ENCODE measurements at regions not wholly inside any gene's neighbourhood (a gene's known extent, or its start where the extent isn't known, plus 50 kb on each side); places are given as distances from the start of the nearest gene placed in this dataset.

DNA sequence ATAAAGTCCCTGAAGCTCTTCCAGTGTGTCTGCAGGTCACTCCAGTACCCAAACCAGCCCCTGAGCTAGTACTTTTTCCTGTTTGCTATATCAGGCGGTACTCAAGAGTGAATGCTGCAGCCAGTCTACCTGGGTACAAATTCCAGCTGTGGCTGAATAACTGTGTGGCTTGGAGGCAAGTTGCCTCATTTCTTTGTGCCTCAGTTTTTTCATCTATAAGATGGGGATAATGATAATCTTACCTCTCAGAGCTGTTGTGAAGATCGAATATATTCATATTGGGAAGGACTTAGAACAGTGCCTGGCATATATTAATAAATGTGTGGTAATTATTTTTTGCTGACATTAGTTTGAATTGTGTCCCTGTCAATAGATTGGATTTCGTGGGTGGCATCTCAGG, 191.2 kb downstream of the WDR11 start:
- H3K27ac ChIP-seq (ENCODE audit: control insufficient read depth, insufficient read depth, low read length): no peak overlapping the region
- no peak overlapping the region for H3K4me3 ChIP-seq (ENCODE audit: control insufficient read depth in 2 of 3, extremely low read depth in 1 of 3, insufficient read depth in 2 of 3, low read depth in 1 of 3, low read length in 3 of 3)
- no peaks in the 10 kb centered on the region for H3K9me1 ChIP-seq (ENCODE audit: control insufficient read depth, extremely low read depth, insufficient read depth, low read length)
- no peak overlapping the region for H3K9ac ChIP-seq (ENCODE audit: control insufficient read depth, extremely low read depth, insufficient read depth, low read length)
- no peaks in the 10 kb centered on the region for H3K4me1 ChIP-seq (ENCODE audit: control insufficient read depth, extremely low read depth, insufficient read depth, low read length)
- no peaks in the 10 kb centered on the region for H4K20me1 ChIP-seq (ENCODE audit: control insufficient read depth, extremely low read depth, insufficient read depth, low read length)
- TF ChIP-seq EZH2 (IDR thresholded peaks at IDR 0.05; ENCODE audit: low read length): no peak
- TF ChIP-seq, protein P1, sequence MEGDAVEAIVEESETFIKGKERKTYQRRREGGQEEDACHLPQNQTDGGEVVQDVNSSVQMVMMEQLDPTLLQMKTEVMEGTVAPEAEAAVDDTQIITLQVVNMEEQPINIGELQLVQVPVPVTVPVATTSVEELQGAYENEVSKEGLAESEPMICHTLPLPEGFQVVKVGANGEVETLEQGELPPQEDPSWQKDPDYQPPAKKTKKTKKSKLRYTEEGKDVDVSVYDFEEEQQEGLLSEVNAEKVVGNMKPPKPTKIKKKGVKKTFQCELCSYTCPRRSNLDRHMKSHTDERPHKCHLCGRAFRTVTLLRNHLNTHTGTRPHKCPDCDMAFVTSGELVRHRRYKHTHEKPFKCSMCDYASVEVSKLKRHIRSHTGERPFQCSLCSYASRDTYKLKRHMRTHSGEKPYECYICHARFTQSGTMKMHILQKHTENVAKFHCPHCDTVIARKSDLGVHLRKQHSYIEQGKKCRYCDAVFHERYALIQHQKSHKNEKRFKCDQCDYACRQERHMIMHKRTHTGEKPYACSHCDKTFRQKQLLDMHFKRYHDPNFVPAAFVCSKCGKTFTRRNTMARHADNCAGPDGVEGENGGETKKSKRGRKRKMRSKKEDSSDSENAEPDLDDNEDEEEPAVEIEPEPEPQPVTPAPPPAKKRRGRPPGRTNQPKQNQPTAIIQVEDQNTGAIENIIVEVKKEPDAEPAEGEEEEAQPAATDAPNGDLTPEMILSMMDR (optimal IDR thresholded peaks at IDR 0.05 in 1 of 3, IDR thresholded peaks at IDR 0.05 in 1 of 3, conservative IDR thresholded peaks at IDR 0.05 in 1 of 3; ENCODE audit: extremely low read depth in 1 of 3, insufficient read depth in 2 of 3, low read length in 3 of 3): no peak
- dilution Hi-C loops (cut with MboI; ENCODE audit: extremely low pct_ligation_motif_present, low sequenced_read_pairs): no loop called here
- DNase-seq (ENCODE audit: low read depth, low spot score): no peak
- H3K36me3 ChIP-seq (ENCODE audit: control insufficient read depth in 2 of 2, extremely low read depth in 1 of 2, insufficient read depth in 2 of 2, low read length in 2 of 2): no peaks in the 10 kb centered on the region
- FAIRE-seq: no peak
- H3K4me2 ChIP-seq (ENCODE audit: control insufficient read depth, extremely low read depth, insufficient read depth, low read depth, low read length): no peak overlapping the region
- no peak overlapping the region for H2AFZ ChIP-seq (ENCODE audit: control insufficient read depth, low read length)
- no peaks in the 10 kb centered on the region for H3K79me2 ChIP-seq (ENCODE audit: control insufficient read depth, insufficient read depth, low read length)
- H3K27me3 ChIP-seq (ENCODE audit: control insufficient read depth, extremely low read depth, insufficient read depth, low read length): no peaks in the 10 kb centered on the region
- no peaks in the 10 kb centered on the region for H3K9me3 ChIP-seq (ENCODE audit: control insufficient read depth, low read depth, low read length)

- no peaks in the 10 kb centered on the region for H3K36me3 ChIP-seq (ENCODE audit: control insufficient read depth in 2 of 2, extremely low read depth in 1 of 2, insufficient read depth in 2 of 2, low read length in 2 of 2)
- H3K27me3 ChIP-seq (ENCODE audit: control insufficient read depth, extremely low read depth, insufficient read depth, low read length): no peaks in the 10 kb centered on the region
- no peaks in the 10 kb centered on the region for H3K9me3 ChIP-seq (ENCODE audit: control insufficient read depth, low read depth, low read length)
- H3K79me2 ChIP-seq (ENCODE audit: control insufficient read depth, insufficient read depth, low read length): no peaks in the 10 kb centered on the region
- DNase-seq (ENCODE audit: low read depth, low spot score): no peak
- dilution Hi-C loops (cut with MboI; ENCODE audit: extremely low pct_ligation_motif_present, low sequenced_read_pairs): no loop called here
- no peak overlapping the region for H3K9ac ChIP-seq (ENCODE audit: control insufficient read depth, extremely low read depth, insufficient read depth, low read length)
- H4K20me1 ChIP-seq (ENCODE audit: control insufficient read depth, extremely low read depth, insufficient read depth, low read length): no peaks in the 10 kb centered on the region
- H2AFZ ChIP-seq (ENCODE audit: control insufficient read depth, low read length): no peak overlapping the region
- TF ChIP-seq, protein P1 (optimal IDR thresholded peaks at IDR 0.05 in 1 of 3, IDR thresholded peaks at IDR 0.05 in 1 of 3, conservative IDR thresholded peaks at IDR 0.05 in 1 of 3; ENCODE audit: extremely low read depth in 1 of 3, insufficient read depth in 2 of 3, low read length in 3 of 3): no peak
- no peak for TF ChIP-seq EZH2 (IDR thresholded peaks at IDR 0.05; ENCODE audit: low read length)
- H3K4me1 ChIP-seq (ENCODE audit: control insufficient read depth, extremely low read depth, insufficient read depth, low read length): no peaks in the 10 kb centered on the region
- no peak overlapping the region for H3K4me3 ChIP-seq (ENCODE audit: control insufficient read depth in 2 of 3, extremely low read depth in 1 of 3, insufficient read depth in 2 of 3, low read depth in 1 of 3, low read length in 3 of 3)
- no peak for FAIRE-seq
- no peak overlapping the region for H3K4me2 ChIP-seq (ENCODE audit: control insufficient read depth, extremely low read depth, insufficient read depth, low read depth, low read length)
- H3K9me1 ChIP-seq (ENCODE audit: control insufficient read depth, extremely low read depth, insufficient read depth, low read length): no peaks in the 10 kb centered on the region
- H3K27ac ChIP-seq (ENCODE audit: control insufficient read depth, insufficient read depth, low read length): no peak overlapping the region
Observed at GRCh38 chr10:121043124-121043849, 192.1 kb downstream of the WDR11 start.
